Fibroblast of skin of right quadriceps (primary cell): ENCODE measurements at regions not wholly inside any gene's neighbourhood (a gene's known extent, or its start where the extent isn't known, plus 50 kb on each side); places are given as distances from the start of the nearest gene placed in this dataset.

Experiments
- DNase-seq: peaks from one replicate; pipeline ENCODE4 v3.0.0-alpha.2; 2013

- DNase-seq, result no peak
These were observed 279.2 kb upstream of the SKOR2 start for GRCh38 chr18:47530695-47531094.

- no peak for DNase-seq
These were observed 276.9 kb upstream of the SKOR2 start for GRCh38 chr18:47528343-47528742.

GRCh38 chr18:47526147-47526546 is 274.7 kb upstream of the SKOR2 start:
- DNase-seq, result no peak

GRCh38 chr18:47522359-47522758 is 270.9 kb upstream of the SKOR2 start:
- DNase-seq, result no peak

GRCh38 chr18:47520263-47520662 is 268.8 kb upstream of the SKOR2 start:
- no peak for DNase-seq

- DNase-seq, result no peak
These were observed 268.2 kb upstream of the SKOR2 start for GRCh38 chr18:47519706-47520105.

GRCh38 chr18:47519277-47519676 is 267.8 kb upstream of the SKOR2 start:
- no peak for DNase-seq

GRCh38 chr18:47513614-47514013 is 262.2 kb upstream of the SKOR2 start:
- DNase-seq, result no peak

- DNase-seq, result no peak
These were observed 261.4 kb upstream of the SKOR2 start for GRCh38 chr18:47512726-47513435.

GRCh38 chr18:47512056-47512455 is 260.6 kb upstream of the SKOR2 start:
- no peak for DNase-seq

- DNase-seq, result no peak
These were observed 259.4 kb upstream of the SKOR2 start for GRCh38 chr18:47510831-47511230.

GRCh38 chr18:47507651-47508050 is 256.2 kb upstream of the SKOR2 start:
- DNase-seq, result no peak

- no peak for DNase-seq
These were observed 255.4 kb upstream of the SKOR2 start for GRCh38 chr18:47506897-47507296.

GRCh38 chr18:47501946-47502345 is 250.5 kb upstream of the SKOR2 start:
- DNase-seq, result peak; percentile 12

GRCh38 chr18:47500930-47501329 is 249.5 kb upstream of the SKOR2 start:
- DNase-seq, result no peak

- DNase-seq, result peak; percentile 4
These were observed 241.2 kb upstream of the SKOR2 start for GRCh38 chr18:47492691-47493090.

- peak; percentile 16 for DNase-seq
These were observed 239.4 kb upstream of the SKOR2 start for GRCh38 chr18:47490882-47491281.

- no peak for DNase-seq
These were observed 233.8 kb upstream of the SKOR2 start for GRCh38 chr18:47485221-47485797.

- DNase-seq, result no peak
These were observed 232.6 kb upstream of the SKOR2 start for GRCh38 chr18:47484068-47484467.

- no peak for DNase-seq
These were observed 228.7 kb upstream of the SKOR2 start for GRCh38 chr18:47480166-47480565.

- DNase-seq, result no peak
These were observed 220.3 kb upstream of the SKOR2 start for GRCh38 chr18:47471784-47472183.

GRCh38 chr18:47470941-47471340 is 219.5 kb upstream of the SKOR2 start:
- no peak for DNase-seq

GRCh38 chr18:47469576-47469975 is 218.1 kb upstream of the SKOR2 start:
- no peak for DNase-seq

GRCh38 chr18:47461977-47462376 is 210.5 kb upstream of the SKOR2 start:
- DNase-seq, result no peak

- DNase-seq, result no peak
These were observed 210.0 kb upstream of the SKOR2 start for GRCh38 chr18:47461406-47461948.
